ENCODE measurements at regions not wholly inside any gene's neighbourhood (a gene's known extent, or its start where the extent isn't known, plus 50 kb on each side); places are given as distances from the start of the nearest gene placed in this dataset.

DNA sequence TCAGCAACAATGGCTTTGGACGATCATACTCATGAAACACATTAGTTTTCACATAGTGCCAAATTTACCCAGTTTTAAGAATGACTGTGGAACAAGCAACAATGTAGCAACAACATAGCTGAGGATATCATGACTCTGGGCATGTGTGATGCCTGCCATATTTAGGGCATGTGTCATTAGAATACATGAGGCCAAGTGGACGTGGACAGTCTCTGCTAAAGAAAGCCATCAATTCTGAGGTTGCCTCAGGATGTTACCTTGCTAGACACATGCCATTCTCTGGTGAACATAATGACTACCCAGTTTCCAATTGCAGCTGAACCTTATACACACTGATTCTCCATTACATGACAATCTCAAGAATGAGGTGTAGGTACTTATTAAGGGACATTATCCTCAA is 103.3 kb upstream of the ADAMTS19 start:
- TF ChIP-seq CTCF (IDR thresholded peaks at IDR 0.05; ENCODE audit: insufficient read depth, low read depth, low read length), result no peak
- no peak for TF ChIP-seq EZH2 (IDR thresholded peaks at IDR 0.05; ENCODE audit: insufficient read depth, low read length)

Measured in astrocyte (in vitro differentiated cells and primary cell).